Fibroblast of skin of back (primary cell): ENCODE measurements at regions not wholly inside any gene's neighbourhood (a gene's known extent, or its start where the extent isn't known, plus 50 kb on each side); places are given as distances from the start of the nearest gene placed in this dataset.

Source experiments
- DNase-seq: peaks from one replicate; pipeline ENCODE4 v3.0.0-alpha.2; 2013

DNA sequence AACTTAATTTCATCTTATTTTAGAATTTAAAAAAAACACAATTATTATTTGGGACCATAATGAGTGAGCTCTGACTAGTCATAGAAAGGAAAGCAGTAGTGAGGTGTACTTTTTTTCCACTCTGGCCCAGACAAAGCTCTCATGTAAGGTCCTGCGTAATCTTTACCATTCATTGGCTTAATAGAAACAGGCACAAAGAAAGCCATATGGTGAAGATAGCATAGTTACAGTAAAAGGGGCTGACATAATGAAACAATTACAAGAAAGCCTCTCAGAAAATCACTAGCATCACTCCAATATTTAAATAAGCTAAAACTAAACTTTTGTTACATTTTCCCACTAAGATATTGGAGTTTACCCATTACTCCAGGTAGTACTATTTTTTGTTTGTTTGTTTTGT is 384.6 kb upstream of the ALCAM start:
- DNase-seq, result no peak

DNA sequence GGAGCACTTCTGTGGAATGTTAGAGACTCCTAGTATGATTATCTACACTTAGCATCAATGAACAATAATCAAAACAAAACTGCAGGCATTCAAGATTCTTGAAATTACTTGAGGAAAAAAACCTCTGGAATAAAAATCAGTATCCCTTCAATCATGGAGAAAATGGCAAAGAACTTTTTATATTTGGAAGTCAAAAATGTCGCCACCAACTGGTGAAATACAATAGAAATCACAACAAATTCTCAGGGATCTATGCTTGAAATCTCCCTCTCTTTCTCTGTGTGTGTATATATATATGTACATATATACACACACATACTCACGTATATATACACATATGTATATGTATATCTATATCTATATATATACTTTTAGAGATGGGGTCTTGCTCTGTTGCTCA is 378.9 kb upstream of the ALCAM start:
- DNase-seq, result peak; percentile 0

GRCh38 chr3:104988496-104988895 is 378.2 kb upstream of the ALCAM start:
- DNase-seq, result no peak

DNA sequence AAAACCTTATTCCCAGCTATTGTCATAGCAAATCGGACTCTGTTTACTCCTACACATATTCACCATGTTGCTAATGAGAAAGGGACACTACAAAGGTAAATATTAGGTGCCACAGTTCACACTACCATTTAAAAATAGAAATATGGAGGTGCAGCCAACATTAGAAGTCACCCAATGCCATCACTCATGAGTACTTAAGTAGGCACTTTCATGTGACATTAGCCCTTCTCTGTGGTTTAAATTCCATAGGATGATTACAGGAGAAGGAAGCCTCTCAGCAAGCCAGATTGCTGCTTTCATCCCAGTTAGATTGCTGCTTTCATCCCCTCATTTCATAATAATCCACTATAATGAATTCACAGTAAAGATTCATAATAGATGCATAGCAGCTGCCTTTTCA is 376.8 kb upstream of the ALCAM start:
- peak; percentile 26 for DNase-seq

- DNase-seq, result no peak
Observed at GRCh38 chr3:104990758-104991157, 376.0 kb upstream of the ALCAM start.

DNA sequence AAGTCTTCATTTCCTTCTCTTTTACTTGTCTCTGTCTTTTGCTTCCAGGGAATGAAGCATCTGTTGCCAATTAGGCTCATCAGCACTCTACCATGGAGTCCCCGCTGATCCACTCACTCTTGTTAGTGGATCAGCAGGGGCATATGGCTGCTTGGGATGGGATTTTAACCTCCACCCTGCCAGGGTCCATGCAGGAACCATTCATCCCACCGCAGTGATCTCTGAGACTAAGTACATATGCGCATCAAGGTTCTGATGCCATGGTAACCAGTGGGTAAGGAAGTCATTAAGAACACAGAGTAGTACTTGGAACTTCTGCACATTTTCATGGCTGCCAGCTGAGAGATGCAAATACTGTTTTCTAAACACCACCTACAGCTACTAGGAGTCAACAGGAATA is 374.0 kb upstream of the ALCAM start:
- DNase-seq, result no peak

DNA sequence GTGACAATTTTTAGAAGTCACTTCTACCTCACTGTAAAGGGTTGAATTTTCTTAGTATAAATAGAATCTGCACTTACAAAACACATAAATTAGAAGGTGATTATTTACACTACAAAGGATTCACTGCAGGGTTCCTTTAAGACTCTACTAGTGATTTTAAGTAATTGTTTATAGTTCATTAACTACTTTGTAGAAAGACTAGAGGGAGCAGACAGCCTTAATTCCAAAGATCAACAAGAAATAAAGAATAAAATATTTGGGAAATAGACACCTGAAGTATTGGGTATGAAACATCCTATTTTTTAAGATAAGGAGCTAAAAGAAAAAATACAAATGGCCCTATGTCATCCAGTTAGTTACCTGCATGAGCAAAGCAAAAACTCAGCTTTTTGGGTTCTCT is 360.5 kb upstream of the ALCAM start:
- DNase-seq, result no peak

- no peak for DNase-seq
Observed at GRCh38 chr3:105013657-105014056, 353.1 kb upstream of the ALCAM start.

GRCh38 chr3:105014631-105015030 is 352.1 kb upstream of the ALCAM start:
- peak; percentile 7 for DNase-seq

- no peak for DNase-seq
Observed at GRCh38 chr3:105022813-105023212, 343.9 kb upstream of the ALCAM start.

- DNase-seq, result no peak
Observed at GRCh38 chr3:105030211-105030610, 336.5 kb upstream of the ALCAM start.

GRCh38 chr3:105032541-105032940 is 334.2 kb upstream of the ALCAM start:
- no peak for DNase-seq

GRCh38 chr3:105033081-105033480 is 333.6 kb upstream of the ALCAM start:
- no peak for DNase-seq

DNA sequence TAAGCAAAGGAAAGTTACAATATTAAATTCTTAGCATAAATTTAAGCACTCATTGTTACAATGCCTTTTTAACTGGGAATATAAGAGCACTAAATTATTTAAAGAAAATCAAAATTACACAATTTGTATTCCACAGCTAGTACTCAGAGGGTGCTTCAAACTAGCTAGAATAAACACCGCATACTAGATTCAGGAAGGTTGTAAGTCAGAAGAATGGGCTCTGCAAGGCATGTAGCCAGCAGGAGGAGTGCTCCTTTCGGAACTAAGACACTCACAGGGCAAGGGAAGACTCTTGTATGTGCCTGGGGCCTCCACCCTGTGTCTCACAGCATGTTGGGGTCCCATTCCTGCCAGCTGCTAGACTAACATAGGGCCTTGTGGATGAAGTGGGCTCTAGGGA is 327.7 kb upstream of the ALCAM start:
- DNase-seq, result no peak

DNA sequence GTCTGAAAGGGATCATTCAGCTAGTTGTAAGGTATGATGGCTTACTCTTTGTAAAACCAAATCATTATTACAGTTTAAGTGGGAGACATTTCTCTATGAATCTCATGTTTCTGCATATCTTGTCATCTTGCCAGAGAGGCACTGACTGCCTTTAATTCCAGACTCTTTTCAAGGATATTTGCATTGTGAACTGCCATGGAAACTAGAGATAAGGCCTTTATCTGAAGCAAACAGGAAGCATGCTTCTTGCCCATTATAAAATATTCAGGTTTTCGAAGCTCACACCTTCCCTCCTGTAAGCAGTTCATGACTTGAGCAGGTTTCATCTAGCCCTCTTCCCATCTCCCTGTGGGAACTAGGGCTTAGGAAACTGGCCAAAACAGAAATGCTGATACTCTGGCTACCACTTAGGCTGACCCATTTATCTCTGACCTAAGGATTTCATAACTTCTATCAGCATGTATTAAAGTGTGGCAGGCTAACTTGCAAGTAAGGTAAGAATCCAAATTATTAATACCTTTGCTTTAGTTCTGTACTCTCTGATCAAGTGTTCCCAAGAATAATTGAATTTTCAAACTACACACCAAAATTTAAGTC is 326.6 kb upstream of the ALCAM start:
- DNase-seq, result peak; percentile 16

DNA sequence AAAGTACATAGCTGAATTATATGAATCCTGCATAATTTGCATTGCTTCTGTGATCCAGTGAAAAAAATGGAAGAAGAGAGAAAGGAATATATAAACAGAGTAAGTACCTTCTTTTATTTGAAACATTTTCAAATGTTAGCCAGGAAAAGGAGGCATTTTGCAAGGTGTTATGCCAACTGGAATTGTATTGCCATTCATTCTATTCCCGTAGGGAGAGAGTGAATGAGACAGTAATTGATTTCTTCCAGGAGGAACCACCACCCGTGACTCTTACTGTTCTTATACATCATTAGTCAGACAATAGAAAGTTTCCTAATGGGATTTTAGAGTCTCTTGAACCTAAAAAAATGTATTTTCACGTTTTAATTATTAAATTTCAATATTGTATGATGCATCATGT is 324.1 kb upstream of the ALCAM start:
- no peak for DNase-seq

DNA sequence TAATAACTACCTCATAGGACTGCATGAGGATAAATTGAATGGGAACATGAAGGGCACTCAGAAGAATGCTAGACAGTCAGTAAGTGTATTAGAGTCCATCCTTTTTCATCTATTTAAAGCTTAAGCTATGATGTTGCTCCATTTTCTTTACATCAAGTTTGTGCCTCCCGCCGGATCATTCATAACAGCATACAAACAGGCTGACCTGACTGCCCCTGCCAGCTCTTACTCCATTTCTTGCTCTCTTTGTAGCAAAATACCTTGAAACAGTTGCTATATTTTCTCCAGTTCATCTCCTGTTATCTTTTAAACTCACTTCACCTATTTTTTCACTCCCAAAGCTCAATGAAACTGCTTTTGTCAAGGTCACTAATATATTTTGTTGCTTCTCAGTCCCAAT is 315.6 kb upstream of the ALCAM start:
- no peak for DNase-seq

- DNase-seq, result no peak
Observed at GRCh38 chr3:105051972-105052371, 314.7 kb upstream of the ALCAM start.

DNA sequence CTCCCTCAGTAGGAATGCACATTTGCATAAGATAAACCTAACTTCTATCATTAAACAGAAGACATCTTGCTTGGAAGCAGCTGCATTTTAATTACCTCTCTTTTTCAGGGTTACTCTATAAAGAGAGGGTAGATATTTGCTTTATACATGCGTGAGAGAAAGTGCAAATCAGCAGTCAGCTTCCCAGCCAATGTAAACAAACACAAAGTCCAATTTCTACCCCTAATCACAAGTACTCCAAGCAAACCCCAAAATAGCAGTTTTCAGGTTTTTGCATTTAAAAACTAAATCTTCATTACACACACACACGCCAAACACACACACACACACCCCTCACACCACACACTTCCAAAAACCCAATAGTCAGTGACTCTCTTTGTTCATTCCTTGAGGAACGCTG is 303.9 kb upstream of the ALCAM start:
- no peak for DNase-seq

DNA sequence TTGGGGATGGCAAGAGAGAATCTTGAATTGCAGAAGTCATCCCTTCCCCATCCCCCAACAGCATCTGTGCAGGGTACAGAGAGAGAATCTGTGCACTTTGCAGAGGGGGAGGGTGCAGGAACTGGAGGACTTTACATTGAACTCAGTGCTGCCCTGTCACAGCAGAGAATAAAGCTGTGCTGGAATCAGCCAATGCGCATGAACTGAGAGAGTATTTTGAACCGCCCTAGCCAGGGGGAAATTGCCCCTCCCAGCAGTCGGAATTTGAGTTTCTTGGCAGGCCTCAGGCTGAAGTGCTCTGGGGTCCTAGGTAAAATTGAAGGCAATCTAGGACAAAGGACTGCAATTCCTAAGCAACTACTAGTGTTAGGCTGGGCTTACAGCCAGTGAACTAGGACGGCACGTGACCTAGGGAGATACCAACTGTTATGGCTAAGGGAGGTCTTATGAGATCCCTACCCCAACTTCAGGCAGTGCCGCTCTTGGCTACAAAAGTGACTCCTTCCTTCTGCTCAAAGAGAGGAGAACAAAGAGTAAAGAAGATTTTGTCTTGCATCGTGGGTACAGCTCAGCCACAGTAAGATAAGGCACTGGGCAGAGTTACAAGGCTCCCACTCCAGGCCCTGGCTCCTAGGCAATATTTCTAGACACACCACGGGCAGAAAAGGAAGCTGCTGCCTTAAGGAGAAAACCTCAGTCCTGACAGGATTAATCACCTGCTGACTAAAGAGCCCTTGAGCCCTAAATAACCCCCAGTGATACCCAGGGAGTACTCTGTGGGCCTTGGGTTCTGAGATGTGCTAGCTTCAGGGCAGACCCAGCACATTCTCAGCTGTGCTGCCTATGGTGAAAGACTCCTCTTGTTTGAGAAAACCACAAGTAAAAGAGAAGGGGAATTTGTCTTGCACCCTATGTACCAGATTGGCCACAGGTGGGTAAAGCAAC is 300.5 kb upstream of the ALCAM start:
- no peak for DNase-seq

GRCh38 chr3:105067361-105067760 is 299.3 kb upstream of the ALCAM start:
- DNase-seq, result no peak

GRCh38 chr3:105077060-105077822 is 289.5 kb upstream of the ALCAM start:
- DNase-seq, result no peak

DNA sequence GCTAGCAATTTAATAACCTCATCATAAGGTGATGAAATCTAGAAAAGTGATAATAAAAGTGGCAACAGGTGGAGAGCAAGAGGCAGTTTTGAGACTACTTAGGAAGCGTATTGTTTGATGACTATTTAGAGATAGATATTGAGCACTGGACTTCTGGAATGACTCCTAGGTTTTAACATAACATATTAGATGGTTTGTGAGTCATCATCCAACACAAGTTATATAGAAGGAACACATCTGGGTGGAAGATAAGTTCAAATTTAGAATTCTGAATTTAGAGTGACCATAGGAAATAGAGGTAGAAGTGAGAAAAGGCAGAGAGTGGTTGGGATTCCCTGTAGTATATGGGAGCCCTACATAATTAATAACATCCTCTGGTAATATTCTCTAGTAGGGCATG is 282.8 kb upstream of the ALCAM start:
- peak; percentile 16 for DNase-seq

GRCh38 chr3:105085506-105085905 is 281.2 kb upstream of the ALCAM start:
- no peak for DNase-seq
